Spleen (tissue), 11 donors: ENCODE measurements at regions not wholly inside any gene's neighbourhood (a gene's known extent, or its start where the extent isn't known, plus 50 kb on each side); places are given as distances from the start of the nearest gene placed in this dataset.

ENCODE experiments used
- DNase-seq: peaks from one replicate; pipeline ENCODE4 v3.0.0-alpha.2; 2020
- H3K27ac ChIP-seq, 8 donors: fragments of 200-600 bp; sonication (generic) in 7 of 8; 1 replicate in 4 of 8; 2 replicates in 4 of 8; pipeline versions ENCODE4 v1.5.0 to v1.8.0; 2016 to 2021; ENCODE audit warnings: inconsistent platforms in 4 of 8, mild to moderate bottlenecking in 4 of 8, moderate library complexity in 1 of 8
- H3K27me3 ChIP-seq, 7 donors: fragments of 200-600 bp; sonication (generic) in 6 of 7; replicated peaks in 1 of 7; 1 replicate in 4 of 7; 2 replicates in 3 of 7; pipeline versions ENCODE4 v1.5.0 to v1.8.0; 2016 to 2021; ENCODE audit warnings: inconsistent platforms in 3 of 7, mild to moderate bottlenecking in 1 of 7
- H3K36me3 ChIP-seq, 6 donors: fragments of 200-600 bp; sonication (generic) in 5 of 6; 1 replicate in 4 of 6; 2 replicates in 2 of 6; pipeline versions ENCODE4 v1.5.0 to v1.8.0; 2016 to 2021; ENCODE audit warnings: inconsistent platforms in 2 of 6
- H3K4me1 ChIP-seq, 6 donors: fragments of 200-600 bp; sonication (generic) in 5 of 6; 1 replicate in 3 of 6; 2 replicates in 3 of 6; pipeline versions ENCODE4 v1.5.0 to v1.8.0; 2016 to 2021; ENCODE audit warnings: inconsistent platforms in 3 of 6
- H3K4me3 ChIP-seq, 8 donors: fragments of 200-600 bp; sonication (generic) in 7 of 8; 1 replicate in 4 of 8; 2 replicates in 4 of 8; pipeline versions ENCODE4 v1.5.0 to v1.8.0; 2016 to 2021; ENCODE audit warnings: inconsistent platforms in 4 of 8, mild to moderate bottlenecking in 4 of 8, moderate library complexity in 2 of 8
- H3K9me3 ChIP-seq, 8 donors: fragments of 200-600 bp; sonication (generic) in 7 of 8; 1 replicate in 4 of 8; 2 replicates in 4 of 8; pipeline versions ENCODE4 v1.5.0 to v1.8.0; 2016 to 2021; ENCODE audit warnings: inconsistent platforms in 4 of 8
- POLR2A ChIP-seq, 3 donors: fragments of 450-650 bp; IDR thresholded peaks; one replicate each; pipeline ENCODE4 v1.5.1; 2017; ENCODE audit warnings: antibody characterized with exemption in 3 of 3, mild to moderate bottlenecking in 1 of 3
- POLR2AphosphoS5 ChIP-seq, 3 donors: sonication (generic); formaldehyde crosslinking; IDR thresholded peaks; one replicate each; pipeline ENCODE4 v1.5.1; 2017; ENCODE audit warnings: antibody characterized with exemption in 3 of 3
- WGBS, 5 donors: extraction: QIAGEN DNeasy Blood & Tissue Kit in 3 of 5; methylation state at CpG; one replicate each; pipeline versions ENCODE4 v1.1.5 to v1.1.7; 2013 to 2018; 5-methylcytosine and 5-hydroxymethylcytosine counted together
- intact Hi-C: fragments of 100-400 bp; cut with DNase I; formaldehyde crosslinking; loops from one replicate; pipeline ENCODE4 v1.15.0; 2023; ENCODE audit warnings: low total_unique reads
- TF ChIP-seq, protein P1 (sequence below), 11 experiments: fragments of 200-600 bp in 7 of 11; fragments of 450-650 bp in 4 of 11; sonication (generic) in 4 of 11; IDR thresholded peaks in 8 of 11; conservative IDR thresholded peaks in 3 of 11; 1 replicate in 7 of 11; 2 replicates in 4 of 11; pipeline versions ENCODE4 v1.4.0 to v1.8.0; 2016 to 2021; ENCODE audit warnings: antibody characterized with exemption in 11 of 11, inconsistent platforms in 4 of 11, mild to moderate bottlenecking in 1 of 11
- donor health status: healthy with polysubstance abuse.
- donor health status: DM: no; HTN: no; CAD: no; lungs with moderate emphysema.
- donor health status: DM: no; HTN: no; CAD: no.
- donor health status: Bipolar disorder and iron deficiency.
- donor health status: healthy.
- donor health status: DM: no; HTN: no; CAD: no.
- donor health status: DM: yes; HTN: yes; CAD: no.

DNA sequence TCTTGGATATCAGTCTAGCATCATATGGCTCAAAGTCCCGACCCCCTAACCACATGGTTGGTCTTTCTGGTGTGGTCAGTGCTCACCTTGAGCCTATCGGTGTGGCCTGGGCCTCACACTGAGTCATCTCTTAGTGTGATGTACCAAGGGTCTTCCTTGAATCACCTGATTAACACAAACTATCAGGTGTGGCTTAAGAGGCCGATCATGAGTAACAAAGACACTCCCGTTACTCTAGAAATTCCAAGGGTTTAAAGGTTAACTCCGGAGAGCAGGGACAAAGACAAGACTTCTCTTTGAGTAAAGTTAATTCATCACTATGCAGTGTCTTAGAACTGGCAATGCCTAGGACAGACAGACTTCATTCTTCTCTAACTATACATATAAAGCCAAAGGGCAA is 52.3 kb upstream of the ARMC3 start:
- Histone ChIP-seq H3K4me1 (no peaks in the 10 kb centered on the region), H3K27me3 (peaks cover 0 to 4% (median 0%) of the 10 kb centered on the region in 7 donors), H3K9me3 (no peaks in the 10 kb centered on the region), H3K27ac (no peak overlapping the region), H3K4me3 (no peak overlapping the region), H3K36me3 (no peaks in the 10 kb centered on the region)
- DNase-seq: no peak
- intact Hi-C loops: no loop called here
- TF ChIP-seq, protein P1, sequence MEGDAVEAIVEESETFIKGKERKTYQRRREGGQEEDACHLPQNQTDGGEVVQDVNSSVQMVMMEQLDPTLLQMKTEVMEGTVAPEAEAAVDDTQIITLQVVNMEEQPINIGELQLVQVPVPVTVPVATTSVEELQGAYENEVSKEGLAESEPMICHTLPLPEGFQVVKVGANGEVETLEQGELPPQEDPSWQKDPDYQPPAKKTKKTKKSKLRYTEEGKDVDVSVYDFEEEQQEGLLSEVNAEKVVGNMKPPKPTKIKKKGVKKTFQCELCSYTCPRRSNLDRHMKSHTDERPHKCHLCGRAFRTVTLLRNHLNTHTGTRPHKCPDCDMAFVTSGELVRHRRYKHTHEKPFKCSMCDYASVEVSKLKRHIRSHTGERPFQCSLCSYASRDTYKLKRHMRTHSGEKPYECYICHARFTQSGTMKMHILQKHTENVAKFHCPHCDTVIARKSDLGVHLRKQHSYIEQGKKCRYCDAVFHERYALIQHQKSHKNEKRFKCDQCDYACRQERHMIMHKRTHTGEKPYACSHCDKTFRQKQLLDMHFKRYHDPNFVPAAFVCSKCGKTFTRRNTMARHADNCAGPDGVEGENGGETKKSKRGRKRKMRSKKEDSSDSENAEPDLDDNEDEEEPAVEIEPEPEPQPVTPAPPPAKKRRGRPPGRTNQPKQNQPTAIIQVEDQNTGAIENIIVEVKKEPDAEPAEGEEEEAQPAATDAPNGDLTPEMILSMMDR (IDR thresholded peaks at IDR 0.05 in 8 of 11, conservative IDR thresholded peaks at IDR 0.05 in 3 of 11): no peak
- TF ChIP-seq POLR2AphosphoS5 (IDR thresholded peaks at IDR 0.05) (no peak), POLR2A (IDR thresholded peaks at IDR 0.05) (no peak)
- 81 to 94% (median 85%) methylated on average over 5 of the region's 5 CpGs for WGBS, 5 donors

DNA sequence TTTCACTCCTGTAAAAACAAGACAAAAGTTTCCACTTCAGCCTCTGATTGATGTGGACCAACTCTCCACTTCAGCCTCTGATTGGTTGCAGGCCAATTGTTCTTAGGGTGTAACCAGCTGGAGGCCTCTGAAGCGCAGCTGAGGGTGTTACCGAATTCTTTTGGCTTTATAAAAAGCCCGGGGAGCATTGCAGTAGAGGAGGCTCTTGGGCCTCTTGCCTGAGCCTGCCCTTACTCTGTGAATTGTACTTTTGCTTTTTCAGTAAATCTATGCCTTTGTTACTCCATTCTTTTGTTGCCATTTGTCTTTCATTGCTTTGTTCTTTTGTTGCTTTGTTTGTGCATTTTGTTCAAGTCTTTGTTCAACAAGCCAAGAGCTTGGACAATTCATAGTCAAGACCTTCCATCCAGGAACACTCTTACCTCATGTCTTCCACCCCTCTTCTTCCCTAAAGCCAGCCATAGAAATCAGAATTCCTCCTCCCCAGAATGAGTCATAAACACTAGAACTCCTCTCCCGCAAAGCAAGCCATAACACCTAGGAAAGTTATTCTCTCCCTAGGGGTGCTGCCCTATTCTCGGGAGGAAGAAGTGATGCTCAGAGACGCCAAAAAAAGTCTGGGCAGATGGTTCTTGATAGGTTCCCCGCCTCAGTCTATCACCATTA is 53.5 kb upstream of the ARMC3 start:
- Histone ChIP-seq H3K36me3 (no peaks in the 10 kb centered on the region), H3K27me3 (peaks cover 0 to 3% (median 0%) of the 10 kb centered on the region in 7 donors), H3K4me3 (no peak overlapping the region), H3K9me3 (no peaks in the 10 kb centered on the region), H3K27ac (no peak overlapping the region), H3K4me1 (no peaks in the 10 kb centered on the region)
- intact Hi-C loops: no loop called here
- DNase-seq: no peak
- TF ChIP-seq POLR2AphosphoS5 (IDR thresholded peaks at IDR 0.05): no peak
- TF ChIP-seq, protein P1 (IDR thresholded peaks at IDR 0.05 in 8 of 11, conservative IDR thresholded peaks at IDR 0.05 in 3 of 11): no peak
- TF ChIP-seq POLR2A (IDR thresholded peaks at IDR 0.05): no peak
- WGBS, 5 donors: 81 to 89% (median 86%) methylated on average over 7 of the region's 7 CpGs

DNA sequence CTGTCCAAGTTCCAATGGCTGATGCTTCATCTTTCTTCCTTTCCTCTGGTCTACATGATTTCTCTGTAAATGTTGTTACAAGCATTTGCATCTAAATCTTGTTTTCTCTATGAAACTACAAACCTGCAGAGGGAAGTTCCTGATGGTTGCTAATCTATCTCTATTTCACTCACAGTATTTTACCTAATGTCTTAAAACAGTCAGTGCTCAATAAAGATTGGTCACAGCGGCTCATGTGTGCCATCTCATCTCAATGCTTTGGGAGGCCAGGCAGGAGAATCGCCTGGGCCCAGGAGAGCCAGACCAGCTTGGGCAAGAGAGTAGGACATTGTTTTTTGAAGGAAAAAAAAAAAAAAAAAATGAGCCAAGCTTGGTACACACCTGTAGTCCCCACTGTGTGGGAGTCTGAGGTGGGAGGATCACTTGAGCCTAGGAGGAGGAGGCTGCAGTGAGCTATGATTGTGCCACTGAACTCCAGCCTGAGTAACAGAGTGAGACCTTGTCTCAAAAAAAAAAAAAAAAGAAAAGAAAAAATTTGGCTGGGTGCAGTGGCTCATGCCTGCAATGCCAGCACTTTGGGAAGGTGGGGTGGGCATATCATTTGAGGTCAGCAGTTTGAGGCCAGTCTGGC is 71.3 kb upstream of the ARMC3 start:
- no peak for DNase-seq
- 87 to 94% (median 88%) methylated on average over 2 of the region's 2 CpGs for WGBS, 5 donors
- Histone ChIP-seq H3K36me3 (no peaks in the 10 kb centered on the region), H3K4me1 (no peaks in the 10 kb centered on the region), H3K27me3 (no peaks in the 10 kb centered on the region), H3K4me3 (no peak overlapping the region), H3K9me3 (no peaks in the 10 kb centered on the region), H3K27ac (no peak overlapping the region)
- intact Hi-C loops: no loop called here
- TF ChIP-seq POLR2AphosphoS5 (IDR thresholded peaks at IDR 0.05) (no peak), POLR2A (IDR thresholded peaks at IDR 0.05) (no peak)
- TF ChIP-seq, protein P1 (IDR thresholded peaks at IDR 0.05 in 8 of 11, conservative IDR thresholded peaks at IDR 0.05 in 3 of 11): no peak

DNA sequence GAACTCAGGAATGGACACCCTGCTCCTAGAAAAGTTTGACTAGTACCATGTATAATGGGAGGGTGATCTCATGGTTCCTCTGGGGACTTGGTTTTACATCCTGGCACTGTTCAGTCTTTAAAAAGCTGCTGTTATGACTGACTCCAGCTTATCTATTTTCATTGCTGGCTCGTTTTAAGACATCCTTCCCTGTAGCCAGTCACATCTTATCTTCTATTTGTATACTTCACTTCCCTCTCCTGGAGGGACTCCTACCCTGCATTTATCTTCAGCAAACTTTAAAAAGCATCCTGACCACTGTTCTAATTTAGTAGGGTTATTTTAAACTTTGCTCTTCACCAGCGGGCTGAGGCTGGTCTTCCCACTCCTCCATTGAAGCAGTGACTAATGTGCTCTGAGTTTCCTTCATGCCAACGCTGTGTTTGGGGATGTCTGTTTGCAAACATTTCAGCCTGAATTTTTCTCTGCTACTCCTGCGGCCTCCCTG is 72.9 kb upstream of the ARMC3 start:
- intact Hi-C loops: no loop called here
- no peak overlapping the region for H3K27ac ChIP-seq
- no peaks in the 10 kb centered on the region for H3K9me3 ChIP-seq
- no peaks in the 10 kb centered on the region for H3K27me3 ChIP-seq
- peaks cover 0 to under 1% (median under 1%) of the 10 kb centered on the region in 6 donors for H3K4me1 ChIP-seq
- no peaks in the 10 kb centered on the region for H3K36me3 ChIP-seq
- TF ChIP-seq, protein P1 (IDR thresholded peaks at IDR 0.05 in 8 of 11, conservative IDR thresholded peaks at IDR 0.05 in 3 of 11): no peak
- TF ChIP-seq POLR2A (IDR thresholded peaks at IDR 0.05) (no peak), POLR2AphosphoS5 (IDR thresholded peaks at IDR 0.05) (no peak)
- DNase-seq: no peak
- 59 to 75% (median 64%) methylated on average over 4 of the region's 4 CpGs for WGBS, 5 donors
- H3K4me3 ChIP-seq: no peak overlapping the region
